Uterus (tissue), 3 donors: ENCODE measurements at regions not wholly inside any gene's neighbourhood (a gene's known extent, or its start where the extent isn't known, plus 50 kb on each side); places are given as distances from the start of the nearest gene placed in this dataset.

ENCODE experiments used
- DNase-seq, 2 donors: peaks; one replicate each; pipeline ENCODE4 v3.0.0-alpha.2; 2019 to 2020
- H3K27ac ChIP-seq, 2 donors: fragments of 200-600 bp; sonication (generic); 1 replicate in 1 of 2; 2 replicates in 1 of 2; pipeline ENCODE4 v1.5.1; 2016 to 2018
- H3K27me3 ChIP-seq, 2 donors: fragments of 200-600 bp; sonication (generic); one replicate each; pipeline ENCODE4 v1.5.1; 2018 to 2019; ENCODE audit warnings: control low read depth in 1 of 2
- H3K36me3 ChIP-seq, 2 donors: fragments of 200-600 bp; sonication (generic); one replicate each; pipeline ENCODE4 v1.5.1; 2019; ENCODE audit warnings: control low read depth in 1 of 2
- H3K4me1 ChIP-seq, 2 donors: fragments of 200-600 bp; sonication (generic); one replicate each; pipeline ENCODE4 v1.5.1; 2018 to 2019; ENCODE audit warnings: control low read depth in 1 of 2
- H3K4me3 ChIP-seq, 2 donors: fragments of 200-600 bp; sonication (generic); 1 replicate in 1 of 2; 2 replicates in 1 of 2; pipeline ENCODE4 v1.5.1; 2018 to 2019; ENCODE audit warnings: mild to moderate bottlenecking in 1 of 2
- H3K9me3 ChIP-seq, 2 donors: fragments of 200-600 bp; sonication (generic); one replicate each; pipeline ENCODE4 v1.5.1; 2019; ENCODE audit warnings: control low read depth in 1 of 2
- CTCF ChIP-seq, 4 experiments: fragments of 200-600 bp in 2 of 4; fragments of 450-650 bp in 2 of 4; sonication (generic) in 2 of 4; IDR thresholded peaks; one replicate each; pipeline ENCODE4 v1.5.1; 2016 to 2019; ENCODE audit warnings: antibody characterized with exemption in 4 of 4, mild to moderate bottlenecking in 2 of 4, moderate library complexity in 1 of 4
- POLR2A ChIP-seq, 2 donors: fragments of 450-650 bp; IDR thresholded peaks; one replicate each; pipeline ENCODE4 v1.6.1; 2016; ENCODE audit warnings: antibody characterized with exemption in 2 of 2, mild to moderate bottlenecking in 1 of 2, moderate library complexity in 1 of 2
- intact Hi-C: fragments of 100-400 bp; cut with DNase I; formaldehyde crosslinking; loops from one replicate; pipeline ENCODE4 v1.15.1; 2023; ENCODE audit warnings: low total_unique reads
- donor health status: DM: yes; HTN: yes; CAD: no.

- DNase-seq, result no peak
- intact Hi-C loops, result no loop called here
- TF ChIP-seq POLR2A (IDR thresholded peaks at IDR 0.05), result no peak
- no peak for TF ChIP-seq CTCF (IDR thresholded peaks at IDR 0.05)
- no peak overlapping the region for H3K4me3 ChIP-seq
- H3K27me3 ChIP-seq, result no peaks in the 10 kb centered on the region
- H3K4me1 ChIP-seq, result no peaks in the 10 kb centered on the region
- H3K36me3 ChIP-seq, result no peaks in the 10 kb centered on the region
- no peak overlapping the region for H3K27ac ChIP-seq
- H3K9me3 ChIP-seq, result no peaks in the 10 kb centered on the region
Observed at GRCh38 chr4:185950891-185951290, 118.1 kb upstream of the TLR3 start.

- no peaks in the 10 kb centered on the region for H3K9me3 ChIP-seq
- intact Hi-C loops, result no loop called here
- H3K27ac ChIP-seq, result no peak overlapping the region
- DNase-seq, result no peak
- TF ChIP-seq POLR2A (IDR thresholded peaks at IDR 0.05) (no peak), CTCF (IDR thresholded peaks at IDR 0.05) (no peak)
- H3K4me3 ChIP-seq, result no peak overlapping the region
- H3K27me3 ChIP-seq, result no peaks in the 10 kb centered on the region
- H3K36me3 ChIP-seq, result no peaks in the 10 kb centered on the region
- no peaks in the 10 kb centered on the region for H3K4me1 ChIP-seq
Observed at GRCh38 chr4:185955151-185955770, 113.7 kb upstream of the TLR3 start.

GRCh38 chr4:185955826-185956543 is 113.0 kb upstream of the TLR3 start:
- no peak for DNase-seq
- intact Hi-C loops, result no loop called here
- no peak overlapping the region for H3K4me3 ChIP-seq
- no peaks in the 10 kb centered on the region for H3K27me3 ChIP-seq
- H3K36me3 ChIP-seq, result no peaks in the 10 kb centered on the region
- no peaks in the 10 kb centered on the region for H3K4me1 ChIP-seq
- H3K27ac ChIP-seq, result no peak overlapping the region
- no peaks in the 10 kb centered on the region for H3K9me3 ChIP-seq
- TF ChIP-seq POLR2A (IDR thresholded peaks at IDR 0.05) (no peak), CTCF (IDR thresholded peaks at IDR 0.05) (no peak)

- Histone ChIP-seq H3K36me3 (no peaks in the 10 kb centered on the region), H3K9me3 (no peaks in the 10 kb centered on the region), H3K27me3 (no peaks in the 10 kb centered on the region), H3K27ac (no peak overlapping the region), H3K4me3 (no peak overlapping the region), H3K4me1 (no peaks in the 10 kb centered on the region)
- DNase-seq, result no peak
- intact Hi-C loops, result no loop called here
- no peak for TF ChIP-seq POLR2A (IDR thresholded peaks at IDR 0.05)
Observed at GRCh38 chr4:185956544-185956940, 112.4 kb upstream of the TLR3 start.

- Histone ChIP-seq H3K27ac (no peak overlapping the region), H3K4me1 (no peaks in the 10 kb centered on the region), H3K4me3 (no peak overlapping the region), H3K9me3 (no peaks in the 10 kb centered on the region), H3K27me3 (no peaks in the 10 kb centered on the region), H3K36me3 (no peaks in the 10 kb centered on the region)
- intact Hi-C loops, result no loop called here
- DNase-seq, result no peak
- TF ChIP-seq CTCF (IDR thresholded peaks at IDR 0.05) (no peak), POLR2A (IDR thresholded peaks at IDR 0.05) (no peak)
Observed at GRCh38 chr4:185958094-185958747, 110.7 kb upstream of the TLR3 start.
